ENCODE measurements at regions not wholly inside any gene's neighbourhood (a gene's known extent, or its start where the extent isn't known, plus 50 kb on each side); places are given as distances from the start of the nearest gene placed in this dataset.

DNA sequence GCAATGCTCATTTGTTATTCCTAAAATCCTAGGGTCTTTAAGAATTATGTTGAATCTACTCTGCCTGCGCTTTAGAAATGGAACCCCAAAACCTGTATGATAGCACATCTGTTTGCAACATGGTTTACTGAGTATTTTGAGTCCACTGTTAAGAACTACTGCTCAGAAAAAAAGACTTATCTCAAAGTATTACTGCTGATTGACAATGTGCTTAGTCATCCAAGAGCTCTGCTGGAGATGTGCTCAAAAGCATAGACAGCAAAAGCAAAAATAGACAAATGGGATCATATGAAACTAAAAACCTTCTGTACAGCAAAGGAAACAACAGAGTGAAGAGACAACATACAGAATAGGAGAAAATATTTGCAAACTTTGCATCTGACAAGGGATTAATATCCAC is 107.0 kb downstream of the CTH start:
- Histone ChIP-seq H3K27ac (ENCODE audit: low read length) (no peak overlapping the region), H3K9ac (ENCODE audit: low read depth, low read length) (no peak overlapping the region), H3K4me3 (ENCODE audit: low read length) (no peak overlapping the region), H3K27me3 (ENCODE audit: insufficient read depth, low read length) (no peaks in the 10 kb centered on the region), H3K9me3 (ENCODE audit: insufficient read depth, low read depth, low read length) (no peaks in the 10 kb centered on the region), H3K4me1 (ENCODE audit: insufficient read depth, low read length) (no peaks in the 10 kb centered on the region), H3K36me3 (ENCODE audit: insufficient read depth, low read depth, low read length) (no peaks in the 10 kb centered on the region)

DNA sequence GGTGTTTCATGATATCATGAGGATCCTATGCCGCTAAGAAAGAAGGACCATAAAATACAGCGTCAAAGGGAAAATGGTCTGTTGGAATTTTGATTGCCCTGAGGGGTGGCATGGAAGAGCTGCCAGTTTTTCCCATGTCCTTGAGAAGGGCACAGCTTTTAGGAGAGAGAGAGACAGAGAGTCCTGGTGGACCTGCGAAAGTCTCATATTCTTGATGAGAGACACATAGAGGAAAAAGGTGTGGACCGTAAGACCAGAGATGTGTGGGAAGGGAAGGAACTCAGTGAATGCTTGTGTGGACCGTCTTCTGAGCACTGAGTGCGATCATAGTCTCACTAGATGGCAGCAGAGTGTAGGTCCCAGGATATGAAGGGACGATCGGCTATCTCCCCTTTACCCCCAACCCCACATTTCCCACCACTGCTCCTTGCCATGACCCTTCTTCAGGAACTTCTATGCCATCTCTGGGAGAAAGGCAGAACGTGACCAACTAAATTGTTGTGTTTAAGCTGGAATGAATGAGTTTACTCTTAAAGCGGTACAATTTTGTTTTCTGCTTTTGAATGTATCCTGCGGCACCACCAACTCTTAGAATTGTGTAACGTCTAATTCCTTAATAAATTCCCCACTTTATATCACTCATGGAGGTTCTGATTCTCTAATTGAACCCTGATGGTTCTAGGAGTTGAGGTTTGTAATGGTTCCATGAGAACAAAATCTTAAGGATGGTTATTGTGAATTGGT is 117.7 kb downstream of the CTH start:
- no peaks in the 10 kb centered on the region for H3K9me3 ChIP-seq (ENCODE audit: insufficient read depth, low read depth, low read length)
- no peaks in the 10 kb centered on the region for H3K36me3 ChIP-seq (ENCODE audit: insufficient read depth, low read depth, low read length)
- no peak overlapping the region for H3K9ac ChIP-seq (ENCODE audit: low read depth, low read length)
- no peak overlapping the region for H3K4me3 ChIP-seq (ENCODE audit: low read length)
- no peaks in the 10 kb centered on the region for H3K27me3 ChIP-seq (ENCODE audit: insufficient read depth, low read length)
- H3K4me1 ChIP-seq (ENCODE audit: insufficient read depth, low read length), result no peaks in the 10 kb centered on the region
- no peak overlapping the region for H3K27ac ChIP-seq (ENCODE audit: low read length)

DNA sequence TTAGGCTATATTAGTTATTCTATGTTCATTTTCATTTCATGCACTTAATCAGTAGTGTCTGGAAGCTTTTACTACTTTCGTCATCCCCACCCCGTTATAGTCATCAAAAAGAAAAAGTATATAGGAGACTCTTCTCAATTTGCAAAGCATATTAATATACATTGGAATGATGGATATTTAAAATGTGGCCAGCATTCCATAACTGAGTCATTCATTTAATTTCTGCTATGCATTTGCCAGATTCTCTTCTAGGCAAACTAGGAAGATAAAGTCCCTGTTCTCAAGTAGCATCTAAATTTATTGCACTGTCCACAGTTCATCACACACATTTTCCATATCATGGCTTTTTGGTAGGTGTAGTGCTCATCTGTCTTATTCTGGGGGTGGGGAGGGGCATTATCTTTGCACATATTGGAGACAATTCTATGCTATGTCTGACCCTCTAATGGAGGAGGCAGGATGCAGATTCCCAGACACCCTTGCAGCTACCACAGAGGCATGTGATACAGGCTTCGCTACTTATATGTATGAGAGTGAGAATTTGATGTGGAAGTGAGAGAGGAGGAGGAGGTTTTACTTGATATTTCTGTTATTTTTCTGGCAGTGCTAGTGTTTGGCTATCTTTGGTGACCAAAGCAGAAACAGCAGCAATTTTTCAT is 125.8 kb downstream of the CTH start:
- H3K9ac ChIP-seq (ENCODE audit: low read depth, low read length), result no peak overlapping the region
- H3K27me3 ChIP-seq (ENCODE audit: insufficient read depth, low read length), result no peaks in the 10 kb centered on the region
- no peaks in the 10 kb centered on the region for H3K4me1 ChIP-seq (ENCODE audit: insufficient read depth, low read length)
- H3K9me3 ChIP-seq (ENCODE audit: insufficient read depth, low read depth, low read length), result no peaks in the 10 kb centered on the region
- no peak overlapping the region for H3K27ac ChIP-seq (ENCODE audit: low read length)
- H3K4me3 ChIP-seq (ENCODE audit: low read length), result no peak overlapping the region
- no peaks in the 10 kb centered on the region for H3K36me3 ChIP-seq (ENCODE audit: insufficient read depth, low read depth, low read length)

DNA sequence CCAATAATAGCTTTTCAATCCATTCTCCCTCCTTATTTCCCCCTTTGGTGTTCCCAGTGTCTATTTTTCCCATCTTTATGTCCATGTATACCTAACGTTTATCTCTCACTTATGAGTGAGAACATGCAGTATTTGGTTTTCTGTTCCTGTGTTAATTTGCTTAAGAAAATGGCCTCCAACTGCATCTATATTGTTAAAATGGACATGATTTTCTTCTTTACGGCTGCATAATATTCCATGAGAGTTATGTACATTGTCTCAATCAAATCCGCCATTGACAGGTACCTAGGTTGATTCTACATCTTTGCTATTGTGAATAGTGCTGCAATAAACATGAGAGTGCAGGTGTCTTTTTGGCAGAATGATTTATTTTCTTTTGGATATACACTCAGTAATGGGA is 126.7 kb downstream of the CTH start:
- H3K4me1 ChIP-seq (ENCODE audit: insufficient read depth, low read length), result no peaks in the 10 kb centered on the region
- no peaks in the 10 kb centered on the region for H3K36me3 ChIP-seq (ENCODE audit: insufficient read depth, low read depth, low read length)
- no peak overlapping the region for H3K9ac ChIP-seq (ENCODE audit: low read depth, low read length)
- no peaks in the 10 kb centered on the region for H3K9me3 ChIP-seq (ENCODE audit: insufficient read depth, low read depth, low read length)
- H3K27me3 ChIP-seq (ENCODE audit: insufficient read depth, low read length), result no peaks in the 10 kb centered on the region
- no peak overlapping the region for H3K4me3 ChIP-seq (ENCODE audit: low read length)
- H3K27ac ChIP-seq (ENCODE audit: low read length), result no peak overlapping the region

DNA sequence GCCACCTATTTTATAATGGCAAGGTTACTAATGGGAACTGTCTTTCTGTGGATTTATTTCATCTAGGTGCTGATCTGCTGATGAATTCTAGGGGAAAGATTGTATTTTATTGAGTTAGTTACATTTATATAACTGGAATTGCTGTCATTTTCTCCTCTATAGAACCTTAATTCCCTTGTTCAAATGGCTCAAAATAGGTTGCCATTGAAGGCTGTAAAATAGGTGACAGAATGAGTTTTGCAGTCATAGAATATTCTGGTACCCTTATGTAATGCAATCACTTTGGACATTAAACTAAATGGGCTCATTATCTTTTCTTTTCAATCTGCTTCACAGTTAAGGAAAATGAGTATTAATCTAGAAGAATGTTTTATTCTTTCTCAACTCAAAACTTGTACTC is 131.0 kb downstream of the CTH start:
- Histone ChIP-seq H3K27me3 (ENCODE audit: insufficient read depth, low read length) (no peaks in the 10 kb centered on the region), H3K9ac (ENCODE audit: low read depth, low read length) (no peak overlapping the region), H3K4me1 (ENCODE audit: insufficient read depth, low read length) (peaks cover 10% of the 10 kb centered on the region; the same call in 1 of the 2 replicates), H3K4me3 (ENCODE audit: low read length) (no peak overlapping the region), H3K9me3 (ENCODE audit: insufficient read depth, low read depth, low read length) (no peaks in the 10 kb centered on the region), H3K27ac (ENCODE audit: low read length) (no peak overlapping the region), H3K36me3 (ENCODE audit: insufficient read depth, low read depth, low read length) (no peaks in the 10 kb centered on the region)

DNA sequence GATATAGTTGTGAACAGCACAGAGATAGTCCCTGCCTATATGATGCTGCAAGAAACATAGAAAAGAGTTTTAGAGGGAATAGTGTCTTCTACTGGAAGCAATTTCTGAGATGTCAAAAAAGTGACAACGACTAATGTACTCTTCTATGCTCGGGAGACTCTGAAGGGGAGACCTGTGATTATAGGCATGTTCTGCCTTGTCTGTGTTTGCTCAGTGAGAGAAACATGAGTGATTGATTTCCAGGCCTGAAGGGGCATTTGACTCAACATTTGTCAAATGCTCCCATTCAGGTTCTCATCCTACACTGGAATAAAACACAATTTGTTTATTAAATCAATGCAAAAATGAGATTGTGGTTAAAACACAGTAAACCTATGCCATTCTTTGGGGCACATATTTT is 131.8 kb downstream of the CTH start:
- no peak overlapping the region for H3K9ac ChIP-seq (ENCODE audit: low read depth, low read length)
- H3K9me3 ChIP-seq (ENCODE audit: insufficient read depth, low read depth, low read length), result no peaks in the 10 kb centered on the region
- peaks cover 11% of the 10 kb centered on the region; the same call in 1 of the 2 replicates for H3K4me1 ChIP-seq (ENCODE audit: insufficient read depth, low read length)
- no peaks in the 10 kb centered on the region for H3K27me3 ChIP-seq (ENCODE audit: insufficient read depth, low read length)
- H3K27ac ChIP-seq (ENCODE audit: low read length), result no peak overlapping the region
- H3K36me3 ChIP-seq (ENCODE audit: insufficient read depth, low read depth, low read length), result no peaks in the 10 kb centered on the region
- H3K4me3 ChIP-seq (ENCODE audit: low read length), result no peak overlapping the region

DNA sequence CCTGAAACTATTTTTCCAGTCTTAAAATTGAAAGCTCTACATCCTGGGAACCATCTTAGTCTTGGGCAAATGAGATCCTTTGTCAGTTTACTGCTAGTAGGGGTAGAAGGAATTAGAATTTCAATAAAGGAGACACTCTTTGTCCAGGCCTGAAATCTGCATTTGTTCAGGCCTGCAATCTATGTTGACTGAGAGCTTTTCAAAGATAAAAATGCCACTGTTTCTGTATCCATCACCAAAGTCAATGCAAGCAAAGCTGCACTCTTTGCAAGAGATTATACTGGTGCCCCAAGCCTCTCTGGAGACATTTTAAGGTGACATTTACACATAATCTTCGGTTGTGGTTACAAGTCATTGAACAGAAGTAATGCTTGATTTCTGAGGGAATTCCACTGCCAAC is 135.7 kb downstream of the CTH start:
- peaks cover 11% of the 10 kb centered on the region; the same call in 1 of the 2 replicates for H3K4me1 ChIP-seq (ENCODE audit: insufficient read depth, low read length)
- peak overlapping the region; percentile 5 for H3K27ac ChIP-seq (ENCODE audit: low read length)
- H3K4me3 ChIP-seq (ENCODE audit: low read length), result no peak overlapping the region
- H3K27me3 ChIP-seq (ENCODE audit: insufficient read depth, low read length), result no peaks in the 10 kb centered on the region
- no peak overlapping the region for H3K9ac ChIP-seq (ENCODE audit: low read depth, low read length)
- H3K36me3 ChIP-seq (ENCODE audit: insufficient read depth, low read depth, low read length), result no peaks in the 10 kb centered on the region
- no peaks in the 10 kb centered on the region for H3K9me3 ChIP-seq (ENCODE audit: insufficient read depth, low read depth, low read length)

DNA sequence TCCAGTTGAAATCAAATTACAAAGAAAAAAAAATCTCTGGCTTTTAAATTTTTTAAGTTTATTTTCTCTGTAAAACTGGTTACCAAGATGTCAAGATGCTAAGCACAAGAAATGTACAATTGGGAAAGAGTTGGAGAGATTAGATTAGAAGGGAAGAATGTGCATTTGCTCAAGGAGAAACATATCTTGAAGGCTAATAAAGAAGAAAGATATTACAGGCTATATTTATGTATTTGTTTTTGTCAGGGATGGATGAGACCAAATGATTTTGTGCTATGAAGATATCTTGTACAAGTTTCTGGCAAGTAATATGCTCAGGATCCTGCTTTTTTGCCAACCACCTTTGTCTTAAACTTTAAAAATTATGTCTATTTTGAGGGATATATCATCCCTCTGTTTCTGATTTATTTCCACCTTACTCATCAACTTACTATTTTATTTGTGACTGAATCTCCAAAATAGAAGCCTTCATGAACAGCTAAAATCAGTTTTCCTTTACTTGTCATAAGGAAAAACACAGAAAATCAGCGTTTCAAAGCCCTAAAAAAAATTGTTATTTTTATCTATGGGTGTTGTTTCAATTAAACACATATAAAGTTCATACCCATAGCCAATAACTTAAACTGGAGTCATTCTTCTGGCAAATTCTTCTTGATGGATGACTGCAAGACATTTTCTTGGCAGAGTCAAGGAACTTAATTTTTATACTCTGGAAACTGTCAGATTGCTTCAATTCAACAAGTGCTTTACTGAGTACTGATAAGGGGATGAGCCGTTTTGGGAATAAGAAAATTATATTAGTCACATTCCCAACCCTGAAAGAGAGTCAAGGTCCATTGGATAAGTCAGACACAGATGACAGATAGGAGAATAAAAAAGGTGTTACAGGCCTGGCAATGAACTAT is 141.8 kb downstream of the CTH start:
- no peaks in the 10 kb centered on the region for H3K27me3 ChIP-seq (ENCODE audit: insufficient read depth, low read length)
- H3K36me3 ChIP-seq (ENCODE audit: insufficient read depth, low read depth, low read length), result no peaks in the 10 kb centered on the region
- peaks cover 16% of the 10 kb centered on the region; the same call in 1 of the 2 replicates for H3K4me1 ChIP-seq (ENCODE audit: insufficient read depth, low read length)
- H3K9ac ChIP-seq (ENCODE audit: low read depth, low read length), result no peak overlapping the region
- H3K27ac ChIP-seq (ENCODE audit: low read length), result no peak overlapping the region
- no peak overlapping the region for H3K4me3 ChIP-seq (ENCODE audit: low read length)
- no peaks in the 10 kb centered on the region for H3K9me3 ChIP-seq (ENCODE audit: insufficient read depth, low read depth, low read length)

DNA sequence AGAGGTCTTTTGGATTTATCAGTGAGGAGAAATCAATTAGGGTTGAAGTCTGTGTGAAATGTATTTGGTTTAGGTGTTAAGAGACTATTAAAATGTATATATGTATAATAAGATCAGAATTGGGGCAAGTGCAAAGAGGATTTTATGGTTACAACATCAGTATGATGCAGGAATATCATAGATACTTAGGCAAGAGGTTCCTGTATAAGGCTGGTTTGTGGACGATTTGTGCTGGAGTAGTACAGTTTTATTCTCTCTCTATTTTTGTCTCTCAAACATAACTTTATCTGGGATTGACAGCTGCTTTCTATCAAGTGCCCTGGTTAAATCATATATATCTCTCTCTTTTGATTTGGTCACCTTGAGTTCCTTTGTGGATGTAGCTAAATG is 142.5 kb downstream of the CTH start:
- no peak overlapping the region for H3K9ac ChIP-seq (ENCODE audit: low read depth, low read length)
- H3K4me3 ChIP-seq (ENCODE audit: low read length), result no peak overlapping the region
- no peaks in the 10 kb centered on the region for H3K9me3 ChIP-seq (ENCODE audit: insufficient read depth, low read depth, low read length)
- H3K27ac ChIP-seq (ENCODE audit: low read length), result no peak overlapping the region
- no peaks in the 10 kb centered on the region for H3K27me3 ChIP-seq (ENCODE audit: insufficient read depth, low read length)
- H3K4me1 ChIP-seq (ENCODE audit: insufficient read depth, low read length), result peaks cover 16% of the 10 kb centered on the region; the same call in 1 of the 2 replicates
- H3K36me3 ChIP-seq (ENCODE audit: insufficient read depth, low read depth, low read length), result no peaks in the 10 kb centered on the region

DNA sequence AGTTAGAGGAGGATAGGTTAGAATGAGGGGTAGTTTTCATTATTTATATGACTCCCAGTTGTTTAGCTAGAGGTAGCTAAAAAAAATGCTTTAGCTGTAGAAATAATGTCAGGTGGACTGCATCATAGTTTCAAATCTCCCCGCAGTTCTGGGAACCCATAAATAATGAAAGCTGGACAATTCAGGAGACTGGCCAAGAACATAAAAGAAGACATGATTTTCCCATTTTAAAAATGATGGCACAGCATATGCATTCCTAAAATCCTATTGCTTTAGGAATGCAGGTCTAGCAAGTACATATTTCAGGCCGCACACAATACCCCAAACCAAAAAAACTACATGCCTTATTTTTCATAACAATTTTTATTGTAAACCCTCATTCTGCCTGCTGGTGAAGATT is 143.3 kb downstream of the CTH start:
- H3K36me3 ChIP-seq (ENCODE audit: insufficient read depth, low read depth, low read length), result no peaks in the 10 kb centered on the region
- no peaks in the 10 kb centered on the region for H3K9me3 ChIP-seq (ENCODE audit: insufficient read depth, low read depth, low read length)
- H3K27ac ChIP-seq (ENCODE audit: low read length), result no peak overlapping the region
- no peak overlapping the region for H3K4me3 ChIP-seq (ENCODE audit: low read length)
- no peaks in the 10 kb centered on the region for H3K27me3 ChIP-seq (ENCODE audit: insufficient read depth, low read length)
- H3K9ac ChIP-seq (ENCODE audit: low read depth, low read length), result no peak overlapping the region
- peaks cover 16% of the 10 kb centered on the region; the same call in 1 of the 2 replicates for H3K4me1 ChIP-seq (ENCODE audit: insufficient read depth, low read length)

DNA sequence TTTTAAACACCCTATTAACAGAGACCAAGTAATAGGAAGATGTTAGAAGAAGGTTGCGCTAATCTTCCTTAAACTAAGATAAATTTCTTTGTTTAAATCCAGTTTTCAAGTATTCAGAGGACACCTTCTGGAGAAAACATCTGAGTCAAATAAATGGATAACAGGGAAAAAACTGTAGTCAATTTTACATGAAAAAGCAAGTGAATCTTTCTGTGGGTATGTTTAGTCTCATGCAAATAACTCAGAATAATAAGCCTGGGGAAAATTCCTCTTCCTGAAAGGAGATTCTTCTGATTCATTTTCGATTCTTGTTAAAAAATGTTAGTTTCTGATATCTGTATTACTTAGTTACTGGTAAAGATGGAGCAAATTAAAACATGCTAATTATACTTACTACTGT is 145.5 kb downstream of the CTH start:
- peak overlapping the region; percentile 22; the same call in 1 of the 2 replicates for H3K9ac ChIP-seq (ENCODE audit: low read depth, low read length)
- H3K9me3 ChIP-seq (ENCODE audit: insufficient read depth, low read depth, low read length), result no peaks in the 10 kb centered on the region
- H3K4me1 ChIP-seq (ENCODE audit: insufficient read depth, low read length), result peaks cover 16% of the 10 kb centered on the region; the same call in 1 of the 2 replicates
- H3K36me3 ChIP-seq (ENCODE audit: insufficient read depth, low read depth, low read length), result no peaks in the 10 kb centered on the region
- H3K4me3 ChIP-seq (ENCODE audit: low read length), result 0 out of 2 replicates have a peak overlapping the region, but pooled peaks have one; percentile 26
- H3K27ac ChIP-seq (ENCODE audit: low read length), result no peak overlapping the region
- no peaks in the 10 kb centered on the region for H3K27me3 ChIP-seq (ENCODE audit: insufficient read depth, low read length)
